ENCODE measurements at regions not wholly inside any gene's neighbourhood (a gene's known extent, or its start where the extent isn't known, plus 50 kb on each side); places are given as distances from the start of the nearest gene placed in this dataset.
"Not testable (repeated sequence)": the region's sequence is repeated elsewhere in the genome, so short reads cannot be mapped to it uniquely, and the experiment has no call there.

- DNase-seq: no peak
Observed at GRCh38 chr2:147033044-147033443, 811.8 kb upstream of the ACVR2A start.

DNA sequence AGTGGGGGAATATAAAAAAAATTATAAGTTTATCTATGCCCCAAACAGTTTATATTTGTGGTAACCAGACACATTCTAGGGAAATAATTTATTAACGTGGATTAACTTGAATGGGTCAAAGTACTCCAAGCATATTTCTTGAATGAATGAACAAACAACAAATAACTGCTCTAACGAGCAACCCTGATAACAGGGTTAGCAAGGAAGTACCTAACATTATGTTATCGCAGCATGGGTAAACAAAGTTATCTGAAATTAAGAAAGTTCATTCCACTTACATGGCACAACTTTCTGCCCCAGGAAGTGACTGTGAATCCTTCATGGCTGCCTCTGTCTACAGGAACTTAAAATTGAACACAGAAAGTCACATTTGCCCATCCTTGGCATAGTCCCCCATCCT, 812.9 kb upstream of the ACVR2A start:
- DNase-seq: no peak

DNA sequence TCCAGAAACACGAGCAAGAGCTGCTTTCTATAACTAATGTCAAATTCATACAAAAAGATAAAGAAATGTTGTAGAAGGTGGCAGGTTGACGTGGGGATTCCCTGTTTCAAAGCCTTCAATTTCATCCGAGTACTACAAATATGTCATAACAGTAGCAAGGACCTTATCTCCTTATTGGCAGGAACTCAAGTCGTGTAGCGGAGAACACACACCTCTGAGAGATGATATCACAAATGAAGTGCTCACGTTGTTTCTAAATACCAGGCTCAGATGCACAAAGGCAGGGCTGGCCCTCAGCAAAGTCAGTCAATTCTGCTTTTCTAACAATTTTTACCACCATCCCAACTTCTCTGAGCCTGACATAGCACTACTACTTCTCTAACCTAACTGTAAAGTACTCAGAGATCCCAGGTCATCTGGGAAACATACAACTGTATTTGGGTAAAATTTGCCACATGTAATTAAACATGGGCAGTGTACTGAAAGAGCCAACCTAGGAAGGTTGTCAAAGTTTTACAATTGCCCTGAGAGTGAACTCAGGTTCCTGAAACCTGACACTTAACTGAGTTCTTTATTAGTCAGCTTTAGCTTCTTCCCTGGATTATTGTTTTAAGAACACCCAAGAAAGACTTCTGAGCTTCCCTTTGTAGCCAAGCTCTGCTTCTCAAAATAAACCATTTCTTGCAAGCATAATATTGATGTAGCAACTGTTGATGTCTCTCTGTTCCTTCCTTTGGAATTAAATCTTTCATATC, 813.7 kb upstream of the ACVR2A start:
- no peak for DNase-seq

DNA sequence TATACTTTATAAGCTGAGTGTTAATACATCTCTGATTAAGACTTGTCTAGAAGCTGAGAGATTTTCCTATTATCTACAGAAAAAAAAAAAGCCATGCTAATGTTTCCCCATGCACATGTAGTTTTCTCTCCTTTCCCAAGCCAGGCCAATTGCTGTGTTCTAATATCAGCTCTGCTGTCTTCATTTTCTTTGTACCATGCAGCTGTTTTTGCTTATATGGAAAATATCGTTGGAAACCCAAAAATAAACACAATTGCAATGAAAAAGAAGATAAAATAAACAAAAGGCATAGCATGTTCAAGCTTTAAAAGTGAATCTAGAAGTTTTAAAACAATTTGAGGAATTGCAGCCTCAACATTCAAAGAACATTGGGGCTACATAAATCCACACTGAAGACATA, 817.4 kb upstream of the ACVR2A start:
- DNase-seq: no peak

DNA sequence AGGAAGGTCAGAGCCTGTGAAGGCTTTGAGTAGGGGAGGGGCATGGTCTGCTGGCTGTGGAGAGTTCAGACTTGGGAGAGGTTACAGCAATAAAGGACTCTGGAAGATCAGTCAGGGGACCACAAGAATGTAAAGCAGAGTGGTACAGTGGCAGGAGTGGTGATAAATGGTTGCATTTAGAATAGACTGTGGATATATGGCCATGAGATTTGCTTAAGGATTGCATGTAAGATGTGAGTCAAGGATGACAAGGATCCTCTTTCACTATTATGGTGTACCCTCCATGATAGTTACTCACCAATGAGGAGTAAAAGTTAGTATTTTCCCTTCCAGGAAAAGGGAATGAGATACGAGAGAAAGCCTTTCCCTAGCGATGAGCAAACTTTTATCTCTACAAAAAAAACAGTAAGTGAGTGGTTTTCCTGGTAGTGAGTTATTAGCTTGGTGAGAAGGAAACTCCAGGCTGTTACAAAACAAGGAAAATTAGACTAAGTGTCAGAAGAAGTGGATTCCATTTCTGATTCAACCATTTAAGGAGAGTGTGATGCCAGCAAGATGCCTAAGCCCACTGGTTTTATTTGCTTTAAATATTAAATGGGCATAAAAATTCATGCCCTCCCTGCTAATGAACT, 818.0 kb upstream of the ACVR2A start:
- no peak for DNase-seq

GRCh38 chr2:147025646-147026585, 818.9 kb upstream of the ACVR2A start:
- DNase-seq: no peak

GRCh38 chr2:147019311-147019710, 825.5 kb upstream of the ACVR2A start:
- DNase-seq: no peak

DNA sequence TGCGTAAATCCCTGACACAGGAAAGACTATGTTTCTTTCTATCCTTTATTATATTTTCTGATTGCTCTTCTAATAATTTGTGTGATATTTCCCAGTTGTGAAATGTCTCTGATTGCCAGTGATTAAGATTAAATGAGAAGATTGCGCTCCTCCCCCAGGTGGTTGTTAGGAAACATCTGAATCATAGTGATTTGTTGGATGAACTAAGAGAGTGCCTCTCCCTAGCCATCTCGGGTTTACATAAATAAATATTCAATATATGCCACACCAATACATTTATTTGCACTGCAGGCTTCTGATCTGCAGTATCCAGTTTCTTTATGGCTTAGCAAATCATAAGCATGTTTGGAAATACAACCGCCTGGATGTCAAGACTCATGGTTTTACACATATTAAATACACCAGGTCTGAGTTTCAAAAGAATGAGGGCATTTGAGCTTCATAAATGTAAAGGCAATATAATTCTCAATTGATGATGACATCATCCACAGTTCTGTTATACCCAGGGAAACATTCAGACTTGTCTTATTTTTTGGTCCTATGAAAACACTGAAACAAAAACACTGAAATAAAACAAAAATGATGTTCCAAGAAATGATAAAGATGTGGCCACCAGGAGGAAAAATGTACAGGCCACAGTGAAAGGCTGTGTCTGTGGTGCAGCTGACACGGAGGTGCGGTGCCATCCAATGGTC, 826.7 kb upstream of the ACVR2A start:
- no peak for DNase-seq

DNA sequence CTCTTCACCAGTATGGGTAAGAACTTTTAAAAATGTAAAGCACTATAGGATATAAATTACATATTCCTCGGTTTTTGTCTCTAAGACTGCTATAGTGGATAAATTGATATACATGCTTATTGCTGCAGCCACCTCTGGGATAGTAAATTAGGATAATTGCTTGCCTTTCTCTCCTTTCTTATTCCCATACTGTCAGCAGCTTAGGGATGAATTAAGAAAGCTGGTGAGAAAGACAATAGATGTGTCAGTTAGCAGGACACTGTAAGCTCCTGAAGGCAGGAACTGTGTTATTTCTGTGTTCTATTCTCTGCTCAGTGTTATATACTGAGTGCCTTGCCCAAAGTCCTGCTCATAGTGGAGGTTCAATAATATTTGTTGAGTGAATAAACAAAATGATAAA, 828.6 kb upstream of the ACVR2A start:
- no peak for DNase-seq

DNA sequence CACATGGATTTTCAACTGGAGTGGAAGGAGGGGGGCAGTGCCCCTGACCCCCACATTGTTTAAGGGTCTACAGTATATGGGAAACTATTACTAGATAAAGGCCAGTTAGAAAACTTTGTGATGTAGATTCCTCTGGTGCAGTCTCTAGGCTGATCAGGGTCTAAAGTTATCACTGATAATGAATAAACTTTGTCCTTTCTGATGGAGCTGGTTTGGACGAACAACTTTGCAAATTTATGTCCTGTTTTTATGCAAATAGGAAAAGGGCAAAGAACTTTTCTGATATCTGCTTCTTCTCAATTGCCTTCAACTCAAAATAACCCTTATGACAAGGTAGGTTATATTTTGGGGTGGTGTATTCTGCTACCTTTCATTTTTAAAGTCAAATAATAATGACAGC, 829.2 kb upstream of the ACVR2A start:
- no peak for DNase-seq

GRCh38 chr2:147013696-147014392, 831.0 kb upstream of the ACVR2A start:
- DNase-seq: no peak

GRCh38 chr2:147008481-147008880, 836.3 kb upstream of the ACVR2A start:
- DNase-seq: no peak

DNA sequence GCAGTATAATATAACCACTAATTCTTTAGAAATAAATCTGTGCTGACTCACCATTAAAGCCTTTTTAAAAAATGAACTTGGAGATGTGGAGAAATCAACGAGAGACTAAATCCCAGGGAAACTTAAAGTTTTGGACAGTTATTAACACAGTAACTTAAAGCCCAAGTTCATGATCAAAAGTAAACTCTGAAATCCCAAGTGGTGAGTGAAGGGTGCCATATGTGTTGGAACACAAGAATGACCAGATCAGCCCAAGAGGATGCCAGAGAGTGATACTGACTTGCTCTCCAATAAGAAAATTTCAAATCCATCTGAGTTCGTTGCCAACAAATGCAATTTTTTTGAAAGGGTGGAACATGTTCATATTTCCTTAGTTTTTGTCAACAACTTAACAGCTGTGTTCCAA, 838.1 kb upstream of the ACVR2A start:
- DNase-seq: no peak

GRCh38 chr2:147003081-147003480, 841.7 kb upstream of the ACVR2A start:
- DNase-seq: no peak

- no peak for DNase-seq
Observed at GRCh38 chr2:147002256-147002655, 842.6 kb upstream of the ACVR2A start.

DNA sequence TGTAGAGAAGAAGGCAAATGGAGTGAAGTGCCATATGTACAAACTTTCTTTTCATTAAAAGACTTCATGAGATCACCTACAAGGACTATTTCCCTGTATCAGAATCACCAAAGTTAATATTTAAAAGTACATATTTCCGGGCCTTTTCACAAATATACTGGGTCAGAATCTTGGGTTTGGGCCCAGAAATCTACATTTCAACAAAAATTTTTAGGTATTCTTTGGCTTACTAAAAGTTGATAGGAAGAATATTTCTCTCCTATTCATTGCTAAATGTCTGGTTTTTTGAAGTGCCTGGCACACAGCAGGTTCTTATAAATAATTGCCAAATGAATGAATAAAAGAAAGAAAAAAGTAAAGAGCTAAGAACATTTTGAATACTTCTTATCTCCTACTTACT, 843.8 kb upstream of the ACVR2A start:
- DNase-seq: no peak

- DNase-seq: not testable (repeated sequence)
Observed at GRCh38 chr2:147000151-147000550, 844.7 kb upstream of the ACVR2A start.

- DNase-seq: no peak
Observed at GRCh38 chr2:146997945-146998344, 846.9 kb upstream of the ACVR2A start.

- DNase-seq: no peak
Observed at GRCh38 chr2:146997488-146997887, 847.3 kb upstream of the ACVR2A start.

DNA sequence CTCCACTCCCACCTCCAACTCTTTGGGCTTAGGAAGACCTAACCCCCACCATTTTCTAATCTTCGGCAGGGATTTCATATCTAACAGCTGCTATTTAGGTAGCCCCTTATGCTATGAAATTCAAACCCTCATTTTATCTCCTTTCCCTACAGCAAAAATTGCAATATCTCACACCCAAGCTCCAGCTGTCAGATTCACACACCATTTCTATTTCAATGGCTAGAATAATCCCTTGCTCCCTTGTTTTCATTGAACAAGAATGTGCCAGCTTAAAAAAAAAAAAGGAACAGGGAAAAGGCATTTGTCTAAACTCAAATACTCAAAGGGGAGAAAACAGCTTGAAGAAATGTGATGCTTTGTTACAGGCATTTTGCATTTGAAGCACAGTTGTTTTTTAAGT, 850.6 kb upstream of the ACVR2A start:
- DNase-seq: no peak

- no peak for DNase-seq
Observed at GRCh38 chr2:146992466-146992865, 852.4 kb upstream of the ACVR2A start.

DNA sequence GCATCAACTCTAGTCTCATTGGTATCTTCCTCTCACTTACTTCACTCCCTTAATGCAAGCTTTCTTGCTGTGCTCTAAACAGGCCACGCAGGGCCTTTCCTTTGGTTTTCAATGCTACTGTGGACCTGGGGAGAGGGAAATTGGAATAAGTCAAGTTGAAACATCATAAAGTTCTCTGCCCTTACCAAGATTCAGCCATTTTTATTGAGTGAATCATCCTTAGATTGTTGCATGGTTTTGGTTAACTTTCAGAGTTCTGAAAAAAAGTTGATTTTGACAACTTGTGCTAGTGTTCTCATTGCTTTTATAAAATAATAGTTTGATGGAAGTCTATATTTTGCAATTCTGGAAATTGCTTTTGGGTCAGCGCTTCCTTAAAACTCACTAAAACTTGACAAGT, 852.8 kb upstream of the ACVR2A start:
- no peak for DNase-seq

All from midbrain (tissue), 1 donor.